ENCODE measurements at regions not wholly inside any gene's neighbourhood (a gene's known extent, or its start where the extent isn't known, plus 50 kb on each side); places are given as distances from the start of the nearest gene placed in this dataset.
A peak's percentile ranks its signal among the peaks of the same experiment; 100 is the strongest.

DNA sequence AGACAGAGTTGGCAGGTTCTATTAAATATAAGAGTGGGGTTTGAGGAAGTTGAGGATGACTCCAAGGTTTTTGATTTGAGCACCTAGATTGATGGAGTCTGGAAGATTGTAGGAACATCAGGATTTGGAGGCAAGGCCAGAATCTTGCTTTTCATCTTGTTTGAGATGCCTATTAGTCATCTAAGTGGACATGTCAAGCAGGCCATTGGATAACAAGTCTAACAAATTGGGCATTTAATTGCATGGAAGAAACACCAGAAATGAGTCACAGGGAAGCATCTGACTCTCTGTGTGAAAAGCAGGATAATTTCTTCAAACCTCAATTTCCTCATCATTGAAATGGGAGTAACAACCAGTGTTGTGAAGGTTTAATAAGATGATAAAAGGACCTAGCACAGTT lies 53.3 kb upstream of the ARL15 start (continued):
- TF ChIP-seq, protein P1, sequence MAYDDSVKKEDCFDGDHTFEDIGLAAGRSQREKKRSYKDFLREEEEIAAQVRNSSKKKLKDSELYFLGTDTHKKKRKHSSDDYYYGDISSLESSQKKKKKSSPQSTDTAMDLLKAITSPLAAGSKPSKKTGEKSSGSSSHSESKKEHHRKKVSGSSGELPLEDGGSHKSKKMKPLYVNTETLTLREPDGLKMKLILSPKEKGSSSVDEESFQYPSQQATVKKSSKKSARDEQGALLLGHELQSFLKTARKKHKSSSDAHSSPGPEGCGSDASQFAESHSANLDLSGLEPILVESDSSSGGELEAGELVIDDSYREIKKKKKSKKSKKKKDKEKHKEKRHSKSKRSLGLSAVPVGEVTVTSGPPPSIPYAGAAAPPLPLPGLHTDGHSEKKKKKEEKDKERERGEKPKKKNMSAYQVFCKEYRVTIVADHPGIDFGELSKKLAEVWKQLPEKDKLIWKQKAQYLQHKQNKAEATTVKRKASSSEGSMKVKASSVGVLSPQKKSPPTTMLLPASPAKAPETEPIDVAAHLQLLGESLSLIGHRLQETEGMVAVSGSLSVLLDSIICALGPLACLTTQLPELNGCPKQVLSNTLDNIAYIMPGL (CRISPR knock-in tag; IDR thresholded peaks at IDR 0.05; ENCODE audit: borderline replicate concordance), result no peak
- TF ChIP-seq CHD4 (IDR thresholded peaks at IDR 0.05; ENCODE audit: borderline replicate concordance) (no peak), MAZ (IDR thresholded peaks at IDR 0.05; ENCODE audit: borderline replicate concordance, low read depth, low read length) (no peak), EHF (CRISPR knock-in tag; IDR thresholded peaks at IDR 0.05) (no peak), GATA3 (IDR thresholded peaks at IDR 0.05; ENCODE audit: borderline replicate concordance) (no peak)

DNA sequence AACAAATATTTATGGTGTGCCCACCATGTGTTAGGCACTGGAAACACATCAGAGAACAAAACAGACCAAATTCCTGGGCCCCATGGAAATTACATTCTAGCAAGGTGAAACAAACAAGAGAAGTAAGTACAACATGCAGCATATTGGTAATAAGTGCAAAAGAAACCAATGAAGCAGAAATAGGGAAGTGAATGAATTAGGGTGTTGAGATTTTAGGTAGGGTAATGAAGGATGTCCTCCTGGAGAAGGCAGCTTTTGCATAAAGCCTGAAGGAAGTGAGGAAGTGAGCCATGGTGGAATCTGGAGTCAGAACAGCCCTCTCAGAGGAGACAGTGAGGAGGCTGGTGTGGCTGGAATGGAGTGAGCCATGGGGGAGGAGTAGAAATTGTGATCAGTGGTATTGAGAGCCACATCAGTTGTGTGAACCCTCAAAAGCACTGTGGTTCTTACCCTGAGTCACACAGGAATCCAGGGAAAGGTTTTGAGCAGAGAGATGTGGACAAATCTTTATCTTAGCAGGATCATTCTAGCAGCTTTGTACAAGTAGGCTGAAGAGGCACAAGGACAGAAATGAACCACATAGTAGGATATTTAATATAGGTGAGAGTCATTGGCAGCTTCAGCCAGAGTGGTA lies 52.7 kb upstream of the ARL15 start:
- Histone ChIP-seq H3K27ac (no peak overlapping the region), H3K9me3 (no peaks in the 10 kb centered on the region), H3K4me2 (no peak overlapping the region), H3K4me3 (no peak overlapping the region), H3K4me1 (peaks cover 28% of the 10 kb centered on the region; the same call in 2 of the 3 replicates)
- POLR2A ChIA-PET, result no interaction called here
- CTCF ChIA-PET, result no interaction called here
- FAIRE-seq (no peak), ATAC-seq (no peak), DNase-seq (ENCODE audit: low read depth in 1 of 2, low spot score in 1 of 2) (no peak)
- TF ChIP-seq CHD2 (IDR thresholded peaks at IDR 0.05; ENCODE audit: low read length, partially characterized antibody), result no peak
- TF ChIP-seq RAD21 (conservative IDR thresholded peaks at IDR 0.05 in 1 of 2, IDR thresholded peaks at IDR 0.05 in 1 of 2), result no peak
- TF ChIP-seq, protein P2, sequence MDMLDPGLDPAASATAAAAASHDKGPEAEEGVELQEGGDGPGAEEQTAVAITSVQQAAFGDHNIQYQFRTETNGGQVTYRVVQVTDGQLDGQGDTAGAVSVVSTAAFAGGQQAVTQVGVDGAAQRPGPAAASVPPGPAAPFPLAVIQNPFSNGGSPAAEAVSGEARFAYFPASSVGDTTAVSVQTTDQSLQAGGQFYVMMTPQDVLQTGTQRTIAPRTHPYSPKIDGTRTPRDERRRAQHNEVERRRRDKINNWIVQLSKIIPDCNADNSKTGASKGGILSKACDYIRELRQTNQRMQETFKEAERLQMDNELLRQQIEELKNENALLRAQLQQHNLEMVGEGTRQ (IDR thresholded peaks at IDR 0.05), result no peak
- TF ChIP-seq, protein P3, sequence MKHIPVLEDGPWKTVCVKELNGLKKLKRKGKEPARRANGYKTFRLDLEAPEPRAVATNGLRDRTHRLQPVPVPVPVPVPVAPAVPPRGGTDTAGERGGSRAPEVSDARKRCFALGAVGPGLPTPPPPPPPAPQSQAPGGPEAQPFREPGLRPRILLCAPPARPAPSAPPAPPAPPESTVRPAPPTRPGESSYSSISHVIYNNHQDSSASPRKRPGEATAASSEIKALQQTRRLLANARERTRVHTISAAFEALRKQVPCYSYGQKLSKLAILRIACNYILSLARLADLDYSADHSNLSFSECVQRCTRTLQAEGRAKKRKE (CRISPR knock-in tag; IDR thresholded peaks at IDR 0.05; ENCODE audit: low read depth), result no peak

DNA sequence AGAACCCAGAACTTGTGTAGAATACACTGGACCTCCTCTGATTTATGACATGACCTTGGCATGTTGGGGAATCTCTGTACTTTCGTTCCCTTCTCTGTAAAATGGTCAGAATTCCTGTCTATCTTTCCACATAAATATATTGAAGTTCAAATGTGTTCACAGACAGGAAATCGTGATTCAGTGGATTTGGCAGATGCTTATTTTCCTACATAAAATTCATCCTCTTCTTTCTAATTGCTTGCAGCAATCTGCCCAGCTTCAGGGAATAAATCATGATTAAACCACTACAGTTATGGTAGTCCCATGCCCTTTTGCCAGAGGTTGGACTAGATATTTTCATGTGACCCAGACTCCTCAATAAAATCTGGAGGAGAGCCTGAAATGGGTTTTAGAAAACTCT lies 52.1 kb upstream of the ARL15 start:
- 30% methylated on average over 2 of the region's 2 CpGs for WGBS (ENCODE audit: missing lambda C conversion rate)
- POLR2A ChIA-PET, result no interaction called here
- DNase-seq (ENCODE audit: low read depth in 1 of 2, low spot score in 1 of 2), result no peak
- Histone ChIP-seq H3K9me3 (no peaks in the 10 kb centered on the region), H3K4me3 (no peak overlapping the region), H3K4me1 (peaks cover 28% of the 10 kb centered on the region; the same call in 2 of the 3 replicates), H3K27ac (no peak overlapping the region), H3K4me2 (0 out of 3 replicates have a peak overlapping the region, but pooled peaks have one; percentile 14)
- no peak for ATAC-seq
- FAIRE-seq, result no peak
- TF ChIP-seq CBX2 (IDR thresholded peaks at IDR 0.05; ENCODE audit: borderline replicate concordance, low read depth), result no peak
- TF ChIP-seq ZFP36 (IDR thresholded peaks at IDR 0.05; ENCODE audit: borderline replicate concordance, partially characterized antibody), result no peak
- no peak for TF ChIP-seq RFX5 (IDR thresholded peaks at IDR 0.05)
- no peak for TF ChIP-seq ZNF302 (CRISPR knock-in tag; IDR thresholded peaks at IDR 0.05)
- TF ChIP-seq RAD21 (conservative IDR thresholded peaks at IDR 0.05 in 1 of 2, IDR thresholded peaks at IDR 0.05 in 1 of 2), result no peak
- no peak for TF ChIP-seq NR3C1 (IDR thresholded peaks at IDR 0.05)
- TF ChIP-seq RARB (CRISPR knock-in tag; IDR thresholded peaks at IDR 0.05), result no peak
- TF ChIP-seq, protein P4, sequence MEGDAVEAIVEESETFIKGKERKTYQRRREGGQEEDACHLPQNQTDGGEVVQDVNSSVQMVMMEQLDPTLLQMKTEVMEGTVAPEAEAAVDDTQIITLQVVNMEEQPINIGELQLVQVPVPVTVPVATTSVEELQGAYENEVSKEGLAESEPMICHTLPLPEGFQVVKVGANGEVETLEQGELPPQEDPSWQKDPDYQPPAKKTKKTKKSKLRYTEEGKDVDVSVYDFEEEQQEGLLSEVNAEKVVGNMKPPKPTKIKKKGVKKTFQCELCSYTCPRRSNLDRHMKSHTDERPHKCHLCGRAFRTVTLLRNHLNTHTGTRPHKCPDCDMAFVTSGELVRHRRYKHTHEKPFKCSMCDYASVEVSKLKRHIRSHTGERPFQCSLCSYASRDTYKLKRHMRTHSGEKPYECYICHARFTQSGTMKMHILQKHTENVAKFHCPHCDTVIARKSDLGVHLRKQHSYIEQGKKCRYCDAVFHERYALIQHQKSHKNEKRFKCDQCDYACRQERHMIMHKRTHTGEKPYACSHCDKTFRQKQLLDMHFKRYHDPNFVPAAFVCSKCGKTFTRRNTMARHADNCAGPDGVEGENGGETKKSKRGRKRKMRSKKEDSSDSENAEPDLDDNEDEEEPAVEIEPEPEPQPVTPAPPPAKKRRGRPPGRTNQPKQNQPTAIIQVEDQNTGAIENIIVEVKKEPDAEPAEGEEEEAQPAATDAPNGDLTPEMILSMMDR (IDR thresholded peaks at IDR 0.05), result no peak
- TF ChIP-seq, protein P2 (IDR thresholded peaks at IDR 0.05), result no peak
- no peak for TF ChIP-seq KDM5A (IDR thresholded peaks at IDR 0.05)
- no peak for TF ChIP-seq POLR2A (IDR thresholded peaks at IDR 0.05; ENCODE audit: low read length)
- TF ChIP-seq EHF (CRISPR knock-in tag; IDR thresholded peaks at IDR 0.05), result no peak
- TF ChIP-seq EP300 (IDR thresholded peaks at IDR 0.05), result no peak
- no peak for TF ChIP-seq HOXB5 (CRISPR knock-in tag; IDR thresholded peaks at IDR 0.05)
- TF ChIP-seq NFE2L2 (conservative IDR thresholded peaks at IDR 0.05; ENCODE audit: low read length), result no peak
- TF ChIP-seq, protein P5, sequence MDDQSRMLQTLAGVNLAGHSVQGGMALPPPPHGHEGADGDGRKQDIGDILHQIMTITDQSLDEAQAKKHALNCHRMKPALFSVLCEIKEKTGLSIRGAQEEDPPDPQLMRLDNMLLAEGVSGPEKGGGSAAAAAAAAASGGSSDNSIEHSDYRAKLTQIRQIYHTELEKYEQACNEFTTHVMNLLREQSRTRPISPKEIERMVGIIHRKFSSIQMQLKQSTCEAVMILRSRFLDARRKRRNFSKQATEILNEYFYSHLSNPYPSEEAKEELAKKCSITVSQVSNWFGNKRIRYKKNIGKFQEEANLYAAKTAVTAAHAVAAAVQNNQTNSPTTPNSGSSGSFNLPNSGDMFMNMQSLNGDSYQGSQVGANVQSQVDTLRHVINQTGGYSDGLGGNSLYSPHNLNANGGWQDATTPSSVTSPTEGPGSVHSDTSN (IDR thresholded peaks at IDR 0.05), result no peak
- CTCF ChIA-PET, result no interaction called here
